Astrocyte (in vitro differentiated cells and primary cell): ENCODE measurements at regions not wholly inside any gene's neighbourhood (a gene's known extent, or its start where the extent isn't known, plus 50 kb on each side); places are given as distances from the start of the nearest gene placed in this dataset.

Experiments used
- CTCF ChIP-seq: IDR thresholded peaks from 2 replicates; pipeline ENCODE4 v1.5.1; 2011; ENCODE audit warnings: low read depth, mild to moderate bottlenecking, inconsistent platforms, low read length, moderate library complexity; ENCODE audit not compliant: insufficient read depth
- EZH2 ChIP-seq: IDR thresholded peaks from 2 replicates; pipeline ENCODE4 v1.6.1; 2012; ENCODE audit warnings: mild to moderate bottlenecking, low read length, inconsistent platforms; ENCODE audit not compliant: insufficient read depth

GRCh38 chr22:49619301-49619700 lies 208.4 kb downstream of the BRD1 start:
- TF ChIP-seq CTCF (no peak), EZH2 (no peak)
